Brain microvascular endothelial cell (primary cell): ENCODE measurements at regions not wholly inside any gene's neighbourhood (a gene's known extent, or its start where the extent isn't known, plus 50 kb on each side); places are given as distances from the start of the nearest gene placed in this dataset.

Experiments
- DNase-seq: peaks from one replicate; pipeline ENCODE4 v3.0.0-alpha.2; 2020
- H3K27ac ChIP-seq: fragments of 250-450 bp; sonication (Bioruptor Pico); 2 replicates; pipeline ENCODE4 v1.5.1; 2020; ENCODE audit warnings: mild to moderate bottlenecking, moderate library complexity
- H3K27me3 ChIP-seq: fragments of 250-450 bp; sonication (Bioruptor Pico); replicated peaks from 2 replicates; pipeline ENCODE4 v1.5.1; 2020; ENCODE audit warnings: mild to moderate bottlenecking
- H3K36me3 ChIP-seq: fragments of 250-450 bp; sonication (Bioruptor Pico); replicated peaks from 2 replicates; pipeline ENCODE4 v1.5.1; 2020; ENCODE audit warnings: mild to moderate bottlenecking
- H3K4me3 ChIP-seq: 2 replicates; pipeline ENCODE4 v1.5.1; 2011; ENCODE audit warnings: low read depth, mild to moderate bottlenecking, control low read depth, low read length, moderate library complexity
- in situ Hi-C: cut with HindIII; loops from 2 replicates; pipeline ENCODE4 v1.10.0; 2017; ENCODE audit warnings: low sequenced_read_pairs, low pct_ligation_motif_present
- TF ChIP-seq, protein P1 (sequence below): IDR thresholded peaks from 2 replicates; pipeline ENCODE4 v1.5.1; 2011; ENCODE audit warnings: low read depth, mild to moderate bottlenecking, moderate library complexity, low read length, control low read depth, inconsistent platforms; ENCODE audit errors: missing control alignments

DNA sequence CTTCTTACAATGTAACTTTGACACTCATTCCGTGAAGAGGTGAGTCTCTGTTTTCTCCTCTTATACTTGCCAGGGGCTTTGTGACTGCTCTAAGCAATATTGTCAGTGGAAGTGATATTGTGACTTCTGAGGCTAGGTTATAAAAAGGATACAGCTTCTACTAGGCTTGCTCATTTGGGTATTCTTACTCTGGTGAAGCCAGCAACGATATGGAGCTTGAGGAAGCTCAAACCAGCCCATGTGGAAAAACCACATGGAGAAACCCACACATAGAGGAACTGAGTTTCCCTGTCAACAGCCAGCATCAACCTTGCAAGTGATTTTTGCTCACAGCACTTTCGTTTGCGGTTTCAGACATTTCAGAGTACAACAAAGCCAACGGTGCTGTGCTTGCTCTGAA, 149.6 kb upstream of the SEMA3E start:
- no peaks in the 10 kb centered on the region for H3K36me3 ChIP-seq
- DNase-seq = no peak
- no peak overlapping the region for H3K4me3 ChIP-seq
- no peak overlapping the region for H3K27ac ChIP-seq
- TF ChIP-seq, protein P1, sequence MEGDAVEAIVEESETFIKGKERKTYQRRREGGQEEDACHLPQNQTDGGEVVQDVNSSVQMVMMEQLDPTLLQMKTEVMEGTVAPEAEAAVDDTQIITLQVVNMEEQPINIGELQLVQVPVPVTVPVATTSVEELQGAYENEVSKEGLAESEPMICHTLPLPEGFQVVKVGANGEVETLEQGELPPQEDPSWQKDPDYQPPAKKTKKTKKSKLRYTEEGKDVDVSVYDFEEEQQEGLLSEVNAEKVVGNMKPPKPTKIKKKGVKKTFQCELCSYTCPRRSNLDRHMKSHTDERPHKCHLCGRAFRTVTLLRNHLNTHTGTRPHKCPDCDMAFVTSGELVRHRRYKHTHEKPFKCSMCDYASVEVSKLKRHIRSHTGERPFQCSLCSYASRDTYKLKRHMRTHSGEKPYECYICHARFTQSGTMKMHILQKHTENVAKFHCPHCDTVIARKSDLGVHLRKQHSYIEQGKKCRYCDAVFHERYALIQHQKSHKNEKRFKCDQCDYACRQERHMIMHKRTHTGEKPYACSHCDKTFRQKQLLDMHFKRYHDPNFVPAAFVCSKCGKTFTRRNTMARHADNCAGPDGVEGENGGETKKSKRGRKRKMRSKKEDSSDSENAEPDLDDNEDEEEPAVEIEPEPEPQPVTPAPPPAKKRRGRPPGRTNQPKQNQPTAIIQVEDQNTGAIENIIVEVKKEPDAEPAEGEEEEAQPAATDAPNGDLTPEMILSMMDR = no peak
- H3K27me3 ChIP-seq = no peaks in the 10 kb centered on the region
- in situ Hi-C loops = no loop called here

DNA sequence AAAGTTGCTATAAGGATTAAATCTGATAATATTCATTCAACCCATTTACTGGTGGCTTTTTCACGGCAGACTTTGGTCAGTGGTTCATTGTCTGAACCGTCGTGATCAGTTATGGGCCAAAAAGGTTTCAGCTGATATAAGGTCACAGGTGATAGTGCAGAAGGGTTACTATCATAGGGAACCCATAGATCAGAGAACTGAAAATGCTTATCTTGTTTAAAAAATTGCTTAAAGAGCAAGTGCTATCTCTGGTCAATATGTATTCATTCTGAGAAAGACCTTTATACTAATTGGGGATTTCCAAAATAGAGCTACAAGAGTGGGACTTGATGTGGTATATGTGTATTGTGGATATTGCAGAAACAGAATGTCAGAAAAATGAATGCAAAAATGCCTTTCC, 147.8 kb upstream of the SEMA3E start:
- H3K27ac ChIP-seq = no peak overlapping the region
- DNase-seq = no peak
- H3K27me3 ChIP-seq = no peaks in the 10 kb centered on the region
- TF ChIP-seq, protein P1 = no peak
- no peaks in the 10 kb centered on the region for H3K36me3 ChIP-seq
- no peak overlapping the region for H3K4me3 ChIP-seq
- in situ Hi-C loops = no loop called here

DNA sequence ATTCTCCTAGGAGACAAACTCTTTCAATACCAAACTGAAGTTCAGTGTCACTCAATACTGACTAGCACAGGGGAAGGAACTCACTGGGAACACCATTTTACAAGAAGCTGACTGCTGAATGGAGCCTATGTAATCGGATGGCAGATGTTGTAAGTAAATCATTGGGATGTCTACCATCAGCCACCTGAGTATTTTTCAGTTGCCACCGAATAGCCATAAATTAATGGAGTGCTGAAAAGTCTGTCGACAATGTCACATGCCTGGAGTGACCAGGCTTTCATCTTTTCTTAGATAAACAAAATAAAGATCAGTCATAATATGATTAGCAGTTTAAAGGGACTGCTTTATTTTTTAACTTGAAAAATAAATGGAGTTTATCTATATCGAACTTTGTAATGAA, 145.9 kb upstream of the SEMA3E start:
- TF ChIP-seq, protein P1 = no peak
- Histone ChIP-seq H3K4me3 (no peak overlapping the region), H3K27me3 (no peaks in the 10 kb centered on the region), H3K36me3 (no peaks in the 10 kb centered on the region), H3K27ac (no peak overlapping the region)
- no peak for DNase-seq
- in situ Hi-C loops = no loop called here

DNA sequence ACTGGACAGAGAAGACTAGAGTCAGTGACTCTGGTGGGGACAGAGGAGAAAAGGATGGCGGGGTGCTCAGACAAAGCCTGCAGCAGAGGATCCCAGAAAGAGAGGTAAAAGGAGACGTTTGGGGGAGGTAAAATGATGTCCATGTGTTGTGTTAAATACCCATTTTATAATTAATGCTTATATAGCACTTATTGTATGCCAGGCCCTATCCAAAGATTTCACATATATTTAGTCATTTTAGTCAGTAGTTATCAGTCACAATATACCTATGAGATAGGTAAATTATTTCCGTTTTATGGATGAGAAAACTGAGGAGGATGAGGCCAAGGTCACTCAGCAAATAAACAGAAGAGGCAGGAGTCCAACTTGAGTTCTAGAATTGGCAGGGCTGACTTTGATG, 144.6 kb upstream of the SEMA3E start:
- Histone ChIP-seq H3K4me3 (no peak overlapping the region), H3K27ac (no peak overlapping the region), H3K36me3 (no peaks in the 10 kb centered on the region), H3K27me3 (no peaks in the 10 kb centered on the region)
- TF ChIP-seq, protein P1 = no peak
- in situ Hi-C loops = no loop called here
- DNase-seq = no peak

DNA sequence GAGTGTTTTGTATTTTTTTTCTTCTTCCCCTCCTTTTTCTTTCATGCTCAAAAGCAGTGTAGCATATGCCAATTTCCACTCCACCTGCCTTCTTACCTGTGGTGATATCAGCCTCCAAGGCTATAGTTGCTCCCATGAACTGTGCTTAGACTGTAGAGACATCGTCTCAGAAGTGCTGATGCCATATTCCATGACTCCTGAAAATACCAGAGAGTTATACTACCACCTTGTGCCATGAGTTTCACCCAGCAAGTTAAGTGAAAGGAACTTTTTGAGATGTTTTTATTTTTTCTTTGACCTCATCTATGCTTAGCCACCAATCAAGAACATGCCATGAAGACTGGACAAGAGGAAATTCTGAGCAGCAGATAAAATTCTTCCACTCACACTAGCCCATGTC, 142.8 kb upstream of the SEMA3E start:
- Histone ChIP-seq H3K4me3 (no peak overlapping the region), H3K27me3 (no peaks in the 10 kb centered on the region), H3K36me3 (no peaks in the 10 kb centered on the region), H3K27ac (no peak overlapping the region)
- no peak for DNase-seq
- in situ Hi-C loops = no loop called here
- TF ChIP-seq, protein P1 = no peak

DNA sequence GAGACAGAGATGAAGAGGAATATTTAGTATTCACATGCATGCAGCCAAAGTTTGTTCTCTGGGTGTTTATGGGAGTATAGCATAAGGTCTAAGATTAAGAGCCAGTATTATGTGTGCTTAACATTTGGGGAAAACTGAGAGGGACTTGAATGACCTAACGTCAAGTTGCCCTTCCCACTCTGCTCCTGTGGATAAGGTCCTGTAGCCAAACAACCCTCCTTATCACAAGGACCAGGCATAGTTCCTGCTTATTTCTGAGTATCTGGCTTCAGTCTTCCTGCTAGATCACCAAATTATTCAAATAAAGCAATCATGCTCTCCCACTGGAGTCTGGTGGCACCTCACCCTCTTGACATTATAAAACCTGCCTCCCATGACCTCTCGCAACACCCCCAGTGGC, 137.9 kb upstream of the SEMA3E start:
- Histone ChIP-seq H3K36me3 (no peaks in the 10 kb centered on the region), H3K27me3 (no peaks in the 10 kb centered on the region), H3K4me3 (no peak overlapping the region), H3K27ac (no peak overlapping the region)
- in situ Hi-C loops = no loop called here
- no peak for DNase-seq
- TF ChIP-seq, protein P1 = no peak
